ENCODE measurements at regions not wholly inside any gene's neighbourhood (a gene's known extent, or its start where the extent isn't known, plus 50 kb on each side); places are given as distances from the start of the nearest gene placed in this dataset.
"Not testable (repeated sequence)": the region's sequence is repeated elsewhere in the genome, so short reads cannot be mapped to it uniquely, and the experiment has no call there.

DNA sequence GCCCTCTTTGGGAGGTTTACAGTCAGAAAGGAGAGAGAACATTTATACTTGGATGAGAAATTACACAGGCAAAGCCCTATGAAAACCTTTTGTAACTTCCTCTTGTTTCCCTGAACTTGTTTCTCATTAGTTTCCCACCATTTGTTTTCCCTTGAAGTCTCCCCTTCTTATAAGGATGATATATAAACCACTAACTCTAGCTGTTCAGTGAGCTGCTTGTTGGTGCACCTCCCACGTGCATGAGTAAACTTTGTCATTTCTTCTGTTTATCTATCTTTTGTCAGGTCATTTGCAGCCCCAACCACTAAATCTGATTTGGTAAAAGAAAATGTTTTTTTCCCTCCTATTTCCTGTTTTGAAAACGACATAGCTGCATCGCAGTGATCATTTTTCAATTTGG, 919.9 kb downstream of the SLITRK1 start:
- Histone ChIP-seq H3K9me3 (ENCODE audit: low read length) (no peaks in the 10 kb centered on the region), H2AFZ (ENCODE audit: low read depth, low read length) (no peak overlapping the region), H3K9me2 (ENCODE audit: insufficient read depth, low read length) (no peaks in the 10 kb centered on the region), H3K27ac (ENCODE audit: low read length) (no peak overlapping the region), H3K36me3 (ENCODE audit: insufficient read depth, low read length) (no peaks in the 10 kb centered on the region), H3K79me2 (replicated peaks; ENCODE audit: insufficient read depth, low read length) (no peaks in the 10 kb centered on the region), H3F3A (ENCODE audit: insufficient read depth, low read length, poor library complexity, severe bottlenecking) (no peaks in the 10 kb centered on the region), H3K9ac (ENCODE audit: low read length) (no peak overlapping the region), H3K4me2 (ENCODE audit: low read length) (no peak overlapping the region), H3K27me3 (ENCODE audit: insufficient read depth, low read depth, low read length) (no peaks in the 10 kb centered on the region), H3K4me3 (ENCODE audit: low read length) (no peak overlapping the region), H4K20me1 (ENCODE audit: insufficient read depth) (no peaks in the 10 kb centered on the region)
- TF ChIP-seq EP300 (conservative IDR thresholded peaks at IDR 0.05; ENCODE audit: poor library complexity, severe bottlenecking) (no peak), MXI1 (conservative IDR thresholded peaks at IDR 0.05; ENCODE audit: poor library complexity, severe bottlenecking) (no peak), RAD21 (conservative IDR thresholded peaks at IDR 0.05) (no peak)
- TF ChIP-seq, protein P1, sequence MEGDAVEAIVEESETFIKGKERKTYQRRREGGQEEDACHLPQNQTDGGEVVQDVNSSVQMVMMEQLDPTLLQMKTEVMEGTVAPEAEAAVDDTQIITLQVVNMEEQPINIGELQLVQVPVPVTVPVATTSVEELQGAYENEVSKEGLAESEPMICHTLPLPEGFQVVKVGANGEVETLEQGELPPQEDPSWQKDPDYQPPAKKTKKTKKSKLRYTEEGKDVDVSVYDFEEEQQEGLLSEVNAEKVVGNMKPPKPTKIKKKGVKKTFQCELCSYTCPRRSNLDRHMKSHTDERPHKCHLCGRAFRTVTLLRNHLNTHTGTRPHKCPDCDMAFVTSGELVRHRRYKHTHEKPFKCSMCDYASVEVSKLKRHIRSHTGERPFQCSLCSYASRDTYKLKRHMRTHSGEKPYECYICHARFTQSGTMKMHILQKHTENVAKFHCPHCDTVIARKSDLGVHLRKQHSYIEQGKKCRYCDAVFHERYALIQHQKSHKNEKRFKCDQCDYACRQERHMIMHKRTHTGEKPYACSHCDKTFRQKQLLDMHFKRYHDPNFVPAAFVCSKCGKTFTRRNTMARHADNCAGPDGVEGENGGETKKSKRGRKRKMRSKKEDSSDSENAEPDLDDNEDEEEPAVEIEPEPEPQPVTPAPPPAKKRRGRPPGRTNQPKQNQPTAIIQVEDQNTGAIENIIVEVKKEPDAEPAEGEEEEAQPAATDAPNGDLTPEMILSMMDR (IDR thresholded peaks at IDR 0.05; ENCODE audit: poor library complexity, severe bottlenecking), result no peak

DNA sequence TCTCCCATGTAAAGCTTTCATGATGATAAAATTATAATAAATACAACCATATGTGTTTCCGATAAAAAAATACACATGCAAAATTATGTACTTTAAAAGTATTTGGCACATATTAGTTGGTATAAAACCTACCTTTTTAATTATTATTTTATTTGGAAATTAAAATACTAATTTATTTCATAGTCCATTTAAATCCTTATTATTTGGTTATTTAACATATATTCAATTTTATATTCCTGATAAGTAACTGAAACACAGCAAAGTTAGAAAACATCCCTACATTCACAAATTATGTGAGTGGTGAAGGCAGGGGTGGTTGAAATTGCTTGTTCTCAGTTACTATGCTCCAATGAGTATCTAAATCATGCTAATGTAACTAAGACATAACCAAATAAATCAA, 920.5 kb downstream of the SLITRK1 start:
- no peak for TF ChIP-seq EZH2 (IDR thresholded peaks at IDR 0.05; ENCODE audit: borderline replicate concordance, insufficient read depth, low read length, poor library complexity, severe bottlenecking)
- TF ChIP-seq RAD21 (conservative IDR thresholded peaks at IDR 0.05), result no peak
- TF ChIP-seq EP300 (conservative IDR thresholded peaks at IDR 0.05; ENCODE audit: poor library complexity, severe bottlenecking), result no peak
- no peak for TF ChIP-seq MXI1 (conservative IDR thresholded peaks at IDR 0.05; ENCODE audit: poor library complexity, severe bottlenecking)
- no peak for TF ChIP-seq TAF1 (IDR thresholded peaks at IDR 0.05; ENCODE audit: low read depth)
- TF ChIP-seq, protein P2, sequence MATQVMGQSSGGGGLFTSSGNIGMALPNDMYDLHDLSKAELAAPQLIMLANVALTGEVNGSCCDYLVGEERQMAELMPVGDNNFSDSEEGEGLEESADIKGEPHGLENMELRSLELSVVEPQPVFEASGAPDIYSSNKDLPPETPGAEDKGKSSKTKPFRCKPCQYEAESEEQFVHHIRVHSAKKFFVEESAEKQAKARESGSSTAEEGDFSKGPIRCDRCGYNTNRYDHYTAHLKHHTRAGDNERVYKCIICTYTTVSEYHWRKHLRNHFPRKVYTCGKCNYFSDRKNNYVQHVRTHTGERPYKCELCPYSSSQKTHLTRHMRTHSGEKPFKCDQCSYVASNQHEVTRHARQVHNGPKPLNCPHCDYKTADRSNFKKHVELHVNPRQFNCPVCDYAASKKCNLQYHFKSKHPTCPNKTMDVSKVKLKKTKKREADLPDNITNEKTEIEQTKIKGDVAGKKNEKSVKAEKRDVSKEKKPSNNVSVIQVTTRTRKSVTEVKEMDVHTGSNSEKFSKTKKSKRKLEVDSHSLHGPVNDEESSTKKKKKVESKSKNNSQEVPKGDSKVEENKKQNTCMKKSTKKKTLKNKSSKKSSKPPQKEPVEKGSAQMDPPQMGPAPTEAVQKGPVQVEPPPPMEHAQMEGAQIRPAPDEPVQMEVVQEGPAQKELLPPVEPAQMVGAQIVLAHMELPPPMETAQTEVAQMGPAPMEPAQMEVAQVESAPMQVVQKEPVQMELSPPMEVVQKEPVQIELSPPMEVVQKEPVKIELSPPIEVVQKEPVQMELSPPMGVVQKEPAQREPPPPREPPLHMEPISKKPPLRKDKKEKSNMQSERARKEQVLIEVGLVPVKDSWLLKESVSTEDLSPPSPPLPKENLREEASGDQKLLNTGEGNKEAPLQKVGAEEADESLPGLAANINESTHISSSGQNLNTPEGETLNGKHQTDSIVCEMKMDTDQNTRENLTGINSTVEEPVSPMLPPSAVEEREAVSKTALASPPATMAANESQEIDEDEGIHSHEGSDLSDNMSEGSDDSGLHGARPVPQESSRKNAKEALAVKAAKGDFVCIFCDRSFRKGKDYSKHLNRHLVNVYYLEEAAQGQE (IDR thresholded peaks at IDR 0.05; ENCODE audit: borderline replicate concordance), result no peak
- no peak for TF ChIP-seq POLR2AphosphoS5 (IDR thresholded peaks at IDR 0.05)
- TF ChIP-seq, protein P1 (IDR thresholded peaks at IDR 0.05; ENCODE audit: poor library complexity, severe bottlenecking), result no peak
- TF ChIP-seq SMC3 (conservative IDR thresholded peaks at IDR 0.05; ENCODE audit: poor library complexity), result no peak
- no peak overlapping the region for H3K27ac ChIP-seq (ENCODE audit: low read length)
- H3K36me3 ChIP-seq (ENCODE audit: insufficient read depth, low read length), result no peaks in the 10 kb centered on the region
- H3K9me2 ChIP-seq (ENCODE audit: insufficient read depth, low read length), result no peaks in the 10 kb centered on the region
- no peaks in the 10 kb centered on the region for H3K27me3 ChIP-seq (ENCODE audit: insufficient read depth, low read depth, low read length)
- H3F3A ChIP-seq (ENCODE audit: insufficient read depth, low read length, poor library complexity, severe bottlenecking), result no peaks in the 10 kb centered on the region
- no peak overlapping the region for H2AFZ ChIP-seq (ENCODE audit: low read depth, low read length)
- H3K4me3 ChIP-seq (ENCODE audit: low read length), result no peak overlapping the region
- H3K79me2 ChIP-seq (replicated peaks; ENCODE audit: insufficient read depth, low read length), result no peaks in the 10 kb centered on the region
- no peak overlapping the region for H3K9ac ChIP-seq (ENCODE audit: low read length)
- H3K9me3 ChIP-seq (ENCODE audit: low read length), result no peaks in the 10 kb centered on the region
- no peak overlapping the region for H3K4me2 ChIP-seq (ENCODE audit: low read length)
- H4K20me1 ChIP-seq (ENCODE audit: insufficient read depth), result no peaks in the 10 kb centered on the region

DNA sequence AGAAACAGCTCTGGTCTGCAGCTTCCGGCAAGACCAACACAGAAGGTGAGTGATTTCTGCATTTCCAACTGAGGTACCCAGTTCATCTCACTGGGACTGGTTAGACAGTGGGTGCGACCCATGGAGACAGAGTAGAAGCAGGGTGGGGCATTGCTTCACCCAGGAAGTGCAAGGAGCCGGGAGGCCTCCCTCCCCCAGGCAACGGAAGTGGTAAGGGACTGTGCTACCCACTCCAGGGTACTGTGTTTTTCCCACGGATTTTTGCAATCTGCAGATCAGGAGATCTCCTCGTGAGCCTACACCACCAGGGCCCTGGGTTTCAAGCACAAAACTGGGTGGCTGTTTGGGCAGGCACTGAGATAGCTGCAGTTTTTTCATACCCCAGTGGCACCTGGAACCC, 929.9 kb downstream of the SLITRK1 start:
- not testable (repeated sequence) for H3K4me3 ChIP-seq (ENCODE audit: low read length); H3K9me3 ChIP-seq (ENCODE audit: low read length); H3K79me2 ChIP-seq (replicated peaks; ENCODE audit: insufficient read depth, low read length); H3K27ac ChIP-seq (ENCODE audit: low read length); H3K4me2 ChIP-seq (ENCODE audit: low read length); H3K36me3 ChIP-seq (ENCODE audit: insufficient read depth, low read length); H4K20me1 ChIP-seq (ENCODE audit: insufficient read depth); H3F3A ChIP-seq (ENCODE audit: insufficient read depth, low read length, poor library complexity, severe bottlenecking); H2AFZ ChIP-seq (ENCODE audit: low read depth, low read length); H3K27me3 ChIP-seq (ENCODE audit: insufficient read depth, low read depth, low read length); H3K9me2 ChIP-seq (ENCODE audit: insufficient read depth, low read length); H3K9ac ChIP-seq (ENCODE audit: low read length)
